BE2C (cell line): ENCODE measurements at regions not wholly inside any gene's neighbourhood (a gene's known extent, or its start where the extent isn't known, plus 50 kb on each side); places are given as distances from the start of the nearest gene placed in this dataset.

Experiments used
- DNase-seq: peaks from one replicate; pipeline ENCODE4 v3.0.0-alpha.2; 2020
- H3K27me3 ChIP-seq: fragments of 250-450 bp; sonication (Bioruptor Pico); 2 replicates; pipeline ENCODE4 v1.5.1; 2020; ENCODE audit warnings: mild to moderate bottlenecking
- H3K36me3 ChIP-seq: fragments of 250-450 bp; sonication (Bioruptor Pico); 2 replicates; pipeline ENCODE4 v1.5.1; 2020; ENCODE audit warnings: mild to moderate bottlenecking
- H3K4me1 ChIP-seq: fragments of 250-450 bp; sonication (Bioruptor Pico); 2 replicates; pipeline ENCODE4 v1.5.1; 2020
- H3K4me3 ChIP-seq: 2 replicates; pipeline ENCODE4 v1.5.1; 2011; ENCODE audit warnings: low read depth, low read length
- H3K9me3 ChIP-seq: fragments of 250-450 bp; sonication (Bioruptor Pico); 2 replicates; pipeline ENCODE4 v1.5.1; 2020
- TF ChIP-seq, protein P1 (sequence below): IDR thresholded peaks from 2 replicates; pipeline ENCODE4 v1.5.1; 2012; ENCODE audit warnings: mild to moderate bottlenecking, low read depth, low read length

DNA sequence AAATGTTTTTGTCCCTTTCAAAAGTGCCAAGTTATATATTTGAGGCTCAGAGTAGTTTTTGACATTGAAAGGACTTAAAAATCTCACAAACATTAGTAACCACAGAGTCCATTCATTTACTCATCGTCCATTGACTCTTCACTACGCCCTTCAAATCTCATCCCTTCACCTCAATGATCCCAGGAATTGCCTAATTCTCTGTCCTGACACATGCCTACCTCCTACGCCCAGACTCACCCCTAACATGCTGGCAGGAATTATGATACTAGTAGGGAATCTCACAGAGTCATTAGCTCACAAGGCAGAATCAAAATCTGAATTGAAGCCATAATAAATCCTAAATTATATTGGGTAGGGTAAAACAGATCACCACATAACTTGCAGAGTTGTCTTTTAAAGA, 410.1 kb downstream of the RAP2B start:
- no peak overlapping the region for H3K4me3 ChIP-seq
- H3K4me1 ChIP-seq = no peaks in the 10 kb centered on the region
- H3K36me3 ChIP-seq = no peaks in the 10 kb centered on the region
- no peaks in the 10 kb centered on the region for H3K27me3 ChIP-seq
- DNase-seq = no peak
- TF ChIP-seq, protein P1, sequence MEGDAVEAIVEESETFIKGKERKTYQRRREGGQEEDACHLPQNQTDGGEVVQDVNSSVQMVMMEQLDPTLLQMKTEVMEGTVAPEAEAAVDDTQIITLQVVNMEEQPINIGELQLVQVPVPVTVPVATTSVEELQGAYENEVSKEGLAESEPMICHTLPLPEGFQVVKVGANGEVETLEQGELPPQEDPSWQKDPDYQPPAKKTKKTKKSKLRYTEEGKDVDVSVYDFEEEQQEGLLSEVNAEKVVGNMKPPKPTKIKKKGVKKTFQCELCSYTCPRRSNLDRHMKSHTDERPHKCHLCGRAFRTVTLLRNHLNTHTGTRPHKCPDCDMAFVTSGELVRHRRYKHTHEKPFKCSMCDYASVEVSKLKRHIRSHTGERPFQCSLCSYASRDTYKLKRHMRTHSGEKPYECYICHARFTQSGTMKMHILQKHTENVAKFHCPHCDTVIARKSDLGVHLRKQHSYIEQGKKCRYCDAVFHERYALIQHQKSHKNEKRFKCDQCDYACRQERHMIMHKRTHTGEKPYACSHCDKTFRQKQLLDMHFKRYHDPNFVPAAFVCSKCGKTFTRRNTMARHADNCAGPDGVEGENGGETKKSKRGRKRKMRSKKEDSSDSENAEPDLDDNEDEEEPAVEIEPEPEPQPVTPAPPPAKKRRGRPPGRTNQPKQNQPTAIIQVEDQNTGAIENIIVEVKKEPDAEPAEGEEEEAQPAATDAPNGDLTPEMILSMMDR = no peak
- H3K9me3 ChIP-seq = no peaks in the 10 kb centered on the region

DNA sequence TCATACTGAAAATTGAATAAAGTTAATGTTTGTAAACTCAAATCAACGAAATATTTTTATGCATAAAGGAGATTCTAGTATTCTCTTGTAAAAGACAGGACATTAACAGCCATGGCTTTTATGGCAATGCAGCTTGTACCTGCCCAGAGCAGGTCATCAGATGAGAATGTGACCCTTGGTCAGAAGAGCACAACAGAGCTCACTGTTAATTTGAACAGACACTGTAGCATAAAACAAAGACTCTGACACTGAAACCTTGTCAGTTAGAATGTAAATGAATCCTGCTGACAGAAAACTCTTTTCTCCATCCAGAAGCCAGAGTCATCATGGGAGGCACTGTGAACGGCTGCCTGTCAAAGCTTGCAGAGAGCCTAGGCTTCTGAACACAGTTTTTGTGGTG, 410.6 kb downstream of the RAP2B start:
- H3K4me3 ChIP-seq = no peak overlapping the region
- no peak for DNase-seq
- H3K4me1 ChIP-seq = no peaks in the 10 kb centered on the region
- no peaks in the 10 kb centered on the region for H3K36me3 ChIP-seq
- no peaks in the 10 kb centered on the region for H3K9me3 ChIP-seq
- H3K27me3 ChIP-seq = no peaks in the 10 kb centered on the region
- TF ChIP-seq, protein P1 = no peak

DNA sequence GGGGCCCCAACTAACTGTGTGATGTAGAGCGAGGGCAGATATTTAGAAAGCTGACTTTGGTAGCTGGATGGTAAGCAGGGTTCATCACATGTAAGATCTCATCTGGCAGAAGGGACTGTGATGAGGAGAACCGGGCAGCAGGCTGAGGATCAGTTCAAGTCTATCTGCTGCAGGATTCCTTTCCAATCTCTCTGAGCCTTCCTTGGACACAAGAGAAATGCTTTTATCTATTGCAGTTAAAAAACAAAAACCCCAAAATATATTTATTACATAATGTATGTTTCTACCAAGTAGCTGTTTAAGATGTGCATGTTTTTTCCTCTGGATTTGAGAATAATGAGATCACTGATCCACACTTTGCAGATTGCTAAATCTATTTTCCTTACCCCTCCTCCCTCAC, 411.5 kb downstream of the RAP2B start:
- Histone ChIP-seq H3K36me3 (no peaks in the 10 kb centered on the region), H3K27me3 (no peaks in the 10 kb centered on the region), H3K4me1 (no peaks in the 10 kb centered on the region), H3K4me3 (no peak overlapping the region), H3K9me3 (no peaks in the 10 kb centered on the region)
- no peak for DNase-seq
- TF ChIP-seq, protein P1 = no peak

DNA sequence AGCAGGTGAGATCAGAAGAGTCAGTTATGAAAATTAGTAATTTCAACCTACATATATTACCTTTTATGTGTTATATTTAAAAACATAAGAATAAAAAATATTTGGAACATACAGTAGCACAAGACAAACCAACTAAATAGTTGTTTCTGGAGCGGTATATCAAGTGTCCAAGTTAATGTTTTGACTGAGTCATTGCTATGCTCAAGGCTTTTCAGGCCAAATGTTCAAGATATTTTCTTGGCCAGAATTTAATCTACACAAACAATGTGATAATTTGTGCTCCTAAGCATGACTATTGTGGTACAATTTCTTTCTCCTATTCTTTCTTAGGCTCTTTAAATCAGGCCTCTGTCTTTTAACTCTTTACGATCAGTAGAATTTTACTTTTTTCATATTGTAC, 412.4 kb downstream of the RAP2B start:
- Histone ChIP-seq H3K9me3 (no peaks in the 10 kb centered on the region), H3K4me1 (no peaks in the 10 kb centered on the region), H3K4me3 (no peak overlapping the region), H3K36me3 (no peaks in the 10 kb centered on the region), H3K27me3 (no peaks in the 10 kb centered on the region)
- TF ChIP-seq, protein P1 = no peak
- no peak for DNase-seq

DNA sequence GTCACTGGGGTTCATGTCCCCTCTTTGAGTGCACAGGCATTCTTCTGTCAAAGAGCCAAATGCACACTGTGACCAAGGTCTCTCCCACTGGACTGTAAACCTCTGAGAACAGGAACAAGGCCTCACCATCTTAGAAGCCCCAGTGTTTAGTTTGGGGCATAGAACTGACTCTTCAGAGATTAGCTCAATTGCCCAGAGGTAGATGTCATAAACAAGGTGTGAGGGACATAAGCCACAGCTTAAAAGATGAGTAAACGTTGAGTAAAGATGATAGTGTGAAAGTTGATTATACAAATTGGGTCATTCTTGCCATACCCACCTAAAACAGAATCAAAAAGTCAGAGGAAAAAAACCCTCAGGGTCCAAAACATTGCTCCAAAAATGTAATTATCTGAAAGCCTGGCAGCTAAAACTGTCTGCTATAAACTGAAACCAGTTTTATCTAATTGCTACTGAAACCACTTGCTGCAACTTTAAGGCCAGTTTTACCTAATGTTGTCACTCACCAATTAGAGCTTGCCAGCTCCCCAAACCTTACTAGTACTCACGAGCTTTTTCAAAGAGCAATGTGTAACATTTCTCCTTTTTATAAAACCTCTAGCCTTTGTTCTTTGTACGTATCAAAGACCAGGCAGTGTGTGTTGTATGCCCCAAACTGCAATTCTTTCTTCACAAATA, 415.2 kb downstream of the RAP2B start:
- H3K27me3 ChIP-seq = no peaks in the 10 kb centered on the region
- TF ChIP-seq, protein P1 = no peak
- no peak for DNase-seq

DNA sequence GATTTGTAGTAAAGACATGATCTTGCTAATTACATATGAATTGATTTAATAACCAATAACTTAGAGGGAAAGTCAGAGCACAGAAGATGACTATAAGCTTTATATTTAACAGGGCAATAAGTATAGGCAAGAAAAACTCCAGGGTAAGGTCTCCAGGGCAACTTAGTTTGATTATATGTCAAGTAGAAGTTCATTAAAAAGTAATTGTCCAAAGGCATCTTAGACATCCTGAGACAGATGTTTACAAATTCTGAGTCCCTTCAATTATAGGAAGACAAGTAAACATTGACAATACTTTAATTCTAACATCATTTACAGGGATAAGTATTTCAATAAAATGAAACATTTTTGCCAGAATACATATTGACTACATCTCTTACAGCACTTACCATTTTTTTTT, 416.0 kb downstream of the RAP2B start:
- TF ChIP-seq, protein P1 = no peak
- 0 out of 2 replicates have a peak, but pooled peaks cover 3% of the 10 kb centered on the region for H3K9me3 ChIP-seq
- no peak overlapping the region for H3K4me3 ChIP-seq
- no peaks in the 10 kb centered on the region for H3K4me1 ChIP-seq
- no peaks in the 10 kb centered on the region for H3K36me3 ChIP-seq
- H3K27me3 ChIP-seq = no peaks in the 10 kb centered on the region
- DNase-seq = no peak

More for the DNA sequence above, 415.2 kb downstream of the RAP2B start:
- Histone ChIP-seq H3K9me3 (no peaks in the 10 kb centered on the region), H3K36me3 (no peaks in the 10 kb centered on the region), H3K4me3 (no peak overlapping the region), H3K4me1 (no peaks in the 10 kb centered on the region)
